HL-60 (cell line): ENCODE measurements at regions not wholly inside any gene's neighbourhood (a gene's known extent, or its start where the extent isn't known, plus 50 kb on each side); places are given as distances from the start of the nearest gene placed in this dataset.

Experiments used
- DNase-seq, 2 experiments: peaks; one replicate each; pipeline ENCODE4 v3.0.0-alpha.2; 2010 to 2020; ENCODE audit warnings: low read depth in 1 of 2, low spot score in 1 of 2
- H3K27ac ChIP-seq: fragments of 250-450 bp; sonication (Bioruptor Pico); replicated peaks from 2 replicates; pipeline ENCODE4 v1.5.1; 2020; ENCODE audit warnings: mild to moderate bottlenecking, moderate library complexity
- H3K27me3 ChIP-seq: fragments of 250-450 bp; sonication (Bioruptor Pico); 2 replicates; pipeline ENCODE4 v1.5.1; 2021; ENCODE audit warnings: mild to moderate bottlenecking, moderate library complexity; ENCODE audit not compliant: insufficient read depth, poor library complexity, severe bottlenecking
- H3K4me3 ChIP-seq: replicated peaks from 2 replicates; pipeline ENCODE4 v1.5.1; 2011; ENCODE audit warnings: mild to moderate bottlenecking, control low read depth, low read length; ENCODE audit not compliant: insufficient read depth
- CTCF ChIP-seq: IDR thresholded peaks from one replicate; pipeline ENCODE4 v1.5.1; 2011; ENCODE audit warnings: low read length, control low read depth, inconsistent platforms; ENCODE audit not compliant: insufficient read depth
- GABPA ChIP-seq: IDR thresholded peaks from 2 replicates; pipeline ENCODE4 v1.6.1; 2012; ENCODE audit warnings: low read depth
- POLR2AphosphoS5 ChIP-seq: IDR thresholded peaks from 2 replicates; pipeline ENCODE4 v1.6.1; 2012; ENCODE audit warnings: low read depth
- REST ChIP-seq: IDR thresholded peaks from 2 replicates; pipeline ENCODE4 v1.6.1; 2012; ENCODE audit warnings: low read depth; ENCODE audit not compliant: insufficient replicate concordance
- SPI1 ChIP-seq: IDR thresholded peaks from 2 replicates; pipeline ENCODE4 v1.6.1; 2012; ENCODE audit warnings: low read depth, mild to moderate bottlenecking, borderline replicate concordance

GRCh38 chr14:89027097-89027740, 202.8 kb downstream of the TTC8 start:
- Histone ChIP-seq H3K4me3 (peak overlapping the region; percentile 54), H3K27ac (no peak overlapping the region), H3K27me3 (peaks cover 12% of the 10 kb centered on the region)
- peak in 1 of 2 experiments; percentile 16 for DNase-seq
- TF ChIP-seq SPI1 = no peak
- peak; percentile 12 for TF ChIP-seq CTCF

GRCh38 chr14:89028462-89029134, 204.1 kb downstream of the TTC8 start:
- no peak overlapping the region for H3K27ac ChIP-seq
- DNase-seq = no peak
- no peak for TF ChIP-seq CTCF
- no peak for TF ChIP-seq REST
- no peak for TF ChIP-seq SPI1
- no peak for TF ChIP-seq POLR2AphosphoS5
- TF ChIP-seq GABPA = no peak
- peaks cover 12% of the 10 kb centered on the region for H3K27me3 ChIP-seq
- no peak overlapping the region for H3K4me3 ChIP-seq

- peaks cover 12% of the 10 kb centered on the region for H3K27me3 ChIP-seq
- no peak overlapping the region for H3K4me3 ChIP-seq
Measured at GRCh38 chr14:89029961-89030694, 205.7 kb downstream of the TTC8 start.

More at GRCh38 chr14:89029961-89030694, 205.7 kb downstream of the TTC8 start:
- TF ChIP-seq SPI1 (no peak), CTCF (no peak), POLR2AphosphoS5 (no peak)
- no peak for DNase-seq
- no peak overlapping the region for H3K27ac ChIP-seq
